PC-3 (cell line): ENCODE measurements at regions not wholly inside any gene's neighbourhood (a gene's known extent, or its start where the extent isn't known, plus 50 kb on each side); places are given as distances from the start of the nearest gene placed in this dataset.

Source experiments
- ATAC-seq: fragments of 200-7000 bp; cut with Tn5 transposase; 2 replicates; pipeline ENCODE4 v1.9.1; 2020; ENCODE audit warnings: mild to moderate bottlenecking, moderate library complexity
- BruUV-seq: library from RNA; stranded (reverse); fragments of 400-500 nt; replicated peaks from 2 replicates; lab custom pipeline; 2021; lab: Mats Ljungman, UMichigan
- CTCF ChIA-PET: fragments of 300-600 bp; sonication (Branson Sonifier 250); formaldehyde crosslinking; loops from one replicate; lab custom pipeline; 2022; ENCODE audit warnings: antibody characterized with exemption; lab: Charles Lee
- POLR2A ChIA-PET: fragments of 300-600 bp; sonication (Branson Sonifier 250); formaldehyde crosslinking; loops from one replicate; lab custom pipeline; 2022; ENCODE audit warnings: antibody characterized with exemption; ENCODE audit not compliant: unreplicated experiment; lab: Charles Lee
- DNase-seq: peaks from one replicate; pipeline ENCODE4 v3.0.0-alpha.2; 2015
- H2AFZ ChIP-seq: fragments of 300-600 bp; sonication (generic); 2 replicates; pipeline ENCODE4 v1.6.0; 2016; ENCODE audit warnings: antibody characterized with exemption, low read length
- H3F3A ChIP-seq: fragments of 300-600 bp; sonication (generic); one replicate; pipeline ENCODE4 v1.6.0; 2017; ENCODE audit warnings: antibody characterized with exemption, low read length, control low read depth, mild to moderate bottlenecking; ENCODE audit not compliant: unreplicated experiment
- H3K27ac ChIP-seq: fragments of 300-600 bp; sonication (generic); 2 replicates; pipeline ENCODE4 v1.5.1; 2016; ENCODE audit warnings: mild to moderate bottlenecking, low read length
- H3K27me3 ChIP-seq: fragments of 300-600 bp; sonication (generic); 2 replicates; pipeline ENCODE4 v1.6.1; 2016; ENCODE audit warnings: low read length, mixed read lengths
- H3K36me3 ChIP-seq: fragments of 300-600 bp; sonication (generic); 2 replicates; pipeline ENCODE4 v1.6.1; 2016; ENCODE audit warnings: low read depth, mixed run types, low read length, mixed read lengths
- H3K4me1 ChIP-seq: fragments of 300-600 bp; sonication (generic); 2 replicates; pipeline ENCODE4 v1.5.1; 2016; ENCODE audit warnings: low read length; ENCODE audit not compliant: insufficient read depth
- H3K4me2 ChIP-seq: fragments of 300-600 bp; sonication (generic); 2 replicates; pipeline ENCODE4 v1.6.0; 2016; ENCODE audit warnings: low read length
- H3K4me3 ChIP-seq: fragments of 300-600 bp; sonication (generic); 2 replicates; pipeline ENCODE4 v1.5.1; 2016; ENCODE audit warnings: mild to moderate bottlenecking, low read length, mixed read lengths
- H3K79me2 ChIP-seq: fragments of 300-600 bp; sonication (generic); 2 replicates; pipeline ENCODE4 v1.6.1; 2017; ENCODE audit warnings: low read length, mixed read lengths
- H3K9ac ChIP-seq: fragments of 300-600 bp; sonication (generic); 2 replicates; pipeline ENCODE4 v1.6.0; 2016; ENCODE audit warnings: mild to moderate bottlenecking, low read length
- H3K9me2 ChIP-seq: fragments of 300-600 bp; sonication (generic); replicated peaks from 2 replicates; pipeline ENCODE4 v1.6.1; 2016; ENCODE audit warnings: mixed run types, low read length, mixed read lengths
- H3K9me3 ChIP-seq: fragments of 300-600 bp; sonication (generic); 2 replicates; pipeline ENCODE4 v1.6.1; 2016; ENCODE audit warnings: low read length, mixed read lengths
- H4K20me1 ChIP-seq: fragments of 300-600 bp; sonication (generic); 2 replicates; pipeline ENCODE4 v1.6.1; 2016; ENCODE audit warnings: low read length, mixed read lengths
- CTCF ChIP-seq: fragments of 300-600 bp; sonication (generic); conservative IDR thresholded peaks from 2 replicates; pipeline ENCODE4 v1.5.1; 2017; ENCODE audit warnings: antibody characterized with exemption, low read depth, mild to moderate bottlenecking, low read length
- EZH2 ChIP-seq: fragments of 300-600 bp; sonication (generic); IDR thresholded peaks from one replicate; pipeline ENCODE4 v1.6.1; 2017; ENCODE audit warnings: antibody characterized with exemption, mild to moderate bottlenecking, low read length; ENCODE audit not compliant: unreplicated experiment
- EZH2phosphoT487 ChIP-seq: fragments of 300-600 bp; sonication (generic); IDR thresholded peaks from 2 replicates; pipeline ENCODE4 v1.6.1; 2018; ENCODE audit warnings: mild to moderate bottlenecking, antibody characterized with exemption, low read length, borderline replicate concordance
- intact Hi-C: fragments of 100-400 bp; cut with micrococcal nuclease; formaldehyde crosslinking; loops from 2 replicates; pipeline ENCODE4 v1.9.0; 2023

GRCh38 chr7:146002008-146002407 lies 114.6 kb upstream of the CNTNAP2 start:
- H4K20me1 ChIP-seq: no peaks in the 10 kb centered on the region
- ChIA-PET POLR2A (no interaction called here), CTCF (no interaction called here)
- H3K27ac ChIP-seq: no peak overlapping the region
- no peak overlapping the region for H2AFZ ChIP-seq
- no peak for ATAC-seq
- H3K9me3 ChIP-seq: no peaks in the 10 kb centered on the region
- intact Hi-C loops: no loop called here
- no peaks in the 10 kb centered on the region for H3K9me2 ChIP-seq
- no peaks in the 10 kb centered on the region for H3F3A ChIP-seq
- DNase-seq: no peak
- no peaks in the 10 kb centered on the region for H3K27me3 ChIP-seq
- TF ChIP-seq EZH2phosphoT487 (no peak), EZH2 (no peak), CTCF (no peak)
- no peak overlapping the region for H3K9ac ChIP-seq
- H3K4me2 ChIP-seq: no peak overlapping the region
- H3K4me1 ChIP-seq: 0 out of 2 replicates have a peak, but pooled peaks cover 3% of the 10 kb centered on the region
- no peak overlapping the region for H3K4me3 ChIP-seq
- no peaks in the 10 kb centered on the region for H3K36me3 ChIP-seq
- BruUV-seq: no TSS peak
- no peaks in the 10 kb centered on the region for H3K79me2 ChIP-seq

GRCh38 chr7:146000882-146001281 lies 115.7 kb upstream of the CNTNAP2 start:
- intact Hi-C loops: no loop called here
- no peaks in the 10 kb centered on the region for H3K9me2 ChIP-seq
- no peaks in the 10 kb centered on the region for H3K79me2 ChIP-seq
- H3K4me3 ChIP-seq: no peak overlapping the region
- no peak overlapping the region for H2AFZ ChIP-seq
- ChIA-PET CTCF (no interaction called here), POLR2A (no interaction called here)
- H3K27ac ChIP-seq: no peak overlapping the region
- no peaks in the 10 kb centered on the region for H3F3A ChIP-seq
- 0 out of 2 replicates have a peak, but pooled peaks cover 3% of the 10 kb centered on the region for H3K4me1 ChIP-seq
- no peak overlapping the region for H3K4me2 ChIP-seq
- no peaks in the 10 kb centered on the region for H3K36me3 ChIP-seq
- H3K9ac ChIP-seq: no peak overlapping the region
- no peak for TF ChIP-seq EZH2
- no TSS peak for BruUV-seq
- H4K20me1 ChIP-seq: no peaks in the 10 kb centered on the region
- DNase-seq (no peak), ATAC-seq (no peak)
- no peaks in the 10 kb centered on the region for H3K27me3 ChIP-seq
- H3K9me3 ChIP-seq: no peaks in the 10 kb centered on the region

- no TSS peak for BruUV-seq
- Histone ChIP-seq H3K27me3 (no peaks in the 10 kb centered on the region), H3F3A (no peaks in the 10 kb centered on the region), H3K9me3 (no peaks in the 10 kb centered on the region), H2AFZ (no peak overlapping the region), H3K9ac (no peak overlapping the region), H3K36me3 (no peaks in the 10 kb centered on the region), H3K9me2 (no peaks in the 10 kb centered on the region), H3K27ac (no peak overlapping the region), H3K4me3 (no peak overlapping the region), H3K4me1 (no peaks in the 10 kb centered on the region), H3K79me2 (no peaks in the 10 kb centered on the region), H4K20me1 (no peaks in the 10 kb centered on the region), H3K4me2 (no peak overlapping the region)
- intact Hi-C loops: no loop called here
- no peak for DNase-seq
- ATAC-seq: no peak
- CTCF ChIA-PET: no interaction called here
- POLR2A ChIA-PET: no interaction called here
- TF ChIP-seq CTCF: no peak
- TF ChIP-seq EZH2: no peak
- no peak for TF ChIP-seq EZH2phosphoT487
Observed at GRCh38 chr7:145989469-145989868, 127.1 kb upstream of the CNTNAP2 start.
